Activated CD8-positive, alpha-beta memory T cell treated with anti-CD3 and anti-CD28 coated beads for 36 hours (primary cell): ENCODE measurements at regions not wholly inside any gene's neighbourhood (a gene's known extent, or its start where the extent isn't known, plus 50 kb on each side); places are given as distances from the start of the nearest gene placed in this dataset.

Source experiments
- CTCF ChIA-PET: fragments of 350-600 bp; sonication (Branson Sonifier 250); formaldehyde crosslinking; loops from one replicate; lab custom pipeline; 2021; ENCODE audit warnings: antibody characterized with exemption; lab: Charles Lee
- POLR2A ChIA-PET: fragments of 350-600 bp; sonication (Branson Sonifier 250); formaldehyde crosslinking; loops from one replicate; lab custom pipeline; 2021; ENCODE audit warnings: antibody characterized with exemption; lab: Charles Lee

DNA sequence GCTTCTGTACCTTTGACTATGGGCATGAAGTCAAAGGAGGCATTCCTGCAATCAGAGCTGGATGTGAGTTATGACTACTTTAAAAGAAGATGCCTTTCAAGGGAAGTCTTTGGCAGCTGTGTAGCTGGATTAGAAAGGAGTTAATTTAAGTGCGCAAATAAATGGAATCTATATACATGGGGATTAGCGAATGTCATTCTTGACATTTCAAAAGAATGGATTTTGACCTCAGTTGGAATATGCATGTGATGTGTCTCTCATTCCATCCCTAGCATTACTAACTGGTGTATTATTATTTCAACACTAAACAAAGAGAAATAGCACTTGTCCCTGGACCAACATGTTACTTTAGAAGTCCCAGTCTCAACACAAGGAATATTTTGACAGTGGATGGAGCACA is 359.6 kb upstream of the SLC24A2 start:
- ChIA-PET POLR2A (no interaction called here), CTCF (no interaction called here)

DNA sequence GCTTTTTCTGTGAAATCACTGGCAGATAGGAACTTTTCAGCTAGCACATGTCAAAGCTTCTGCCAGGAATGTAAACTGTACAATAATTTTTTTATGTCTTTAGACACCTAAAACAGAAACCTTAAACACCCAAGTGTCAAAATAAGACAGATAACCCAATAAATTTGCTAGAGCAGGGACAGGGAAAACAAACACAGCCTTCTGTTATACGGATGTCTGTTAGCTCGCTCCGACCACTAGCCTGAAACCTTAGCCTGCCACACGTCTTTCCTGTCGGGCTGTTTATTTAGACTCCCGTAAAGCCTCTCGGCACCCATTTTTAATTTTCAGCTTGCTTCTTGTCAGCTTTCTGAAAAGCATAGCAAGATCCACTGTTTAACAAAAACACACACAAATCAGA is 355.4 kb upstream of the SLC24A2 start:
- ChIA-PET CTCF (no interaction called here), POLR2A (no interaction called here)

DNA sequence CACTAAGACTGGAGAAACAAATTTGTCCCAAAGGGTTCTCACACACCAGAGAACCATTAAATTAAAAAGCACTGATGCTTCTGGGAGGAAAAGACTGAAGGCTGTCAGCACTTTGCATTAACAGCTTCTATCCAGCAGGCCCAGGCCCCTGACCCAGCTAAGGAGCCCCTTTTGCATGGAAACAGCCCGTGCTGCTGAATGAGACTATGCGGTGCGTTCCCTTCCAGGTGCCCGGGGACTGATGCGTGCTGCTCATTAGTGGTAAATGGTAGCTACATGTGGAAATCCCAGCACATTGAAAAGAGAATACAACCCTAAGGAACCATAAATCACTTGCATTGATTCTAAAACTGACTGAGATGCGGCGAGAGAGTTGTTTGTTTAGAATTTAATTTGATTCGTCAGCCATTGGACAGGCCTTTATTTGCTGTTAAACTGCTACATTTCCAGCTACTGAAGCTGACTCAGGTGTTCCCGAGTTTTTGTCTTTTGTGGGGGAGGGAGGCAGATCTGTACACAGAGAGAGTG is 351.0 kb upstream of the SLC24A2 start:
- ChIA-PET POLR2A (no interaction called here), CTCF (interaction anchor here (1.0 kb wide), 1 partner anchor 193 kb away, joined by 5 read pairs; no protein-coding TSS in a partner anchor)

DNA sequence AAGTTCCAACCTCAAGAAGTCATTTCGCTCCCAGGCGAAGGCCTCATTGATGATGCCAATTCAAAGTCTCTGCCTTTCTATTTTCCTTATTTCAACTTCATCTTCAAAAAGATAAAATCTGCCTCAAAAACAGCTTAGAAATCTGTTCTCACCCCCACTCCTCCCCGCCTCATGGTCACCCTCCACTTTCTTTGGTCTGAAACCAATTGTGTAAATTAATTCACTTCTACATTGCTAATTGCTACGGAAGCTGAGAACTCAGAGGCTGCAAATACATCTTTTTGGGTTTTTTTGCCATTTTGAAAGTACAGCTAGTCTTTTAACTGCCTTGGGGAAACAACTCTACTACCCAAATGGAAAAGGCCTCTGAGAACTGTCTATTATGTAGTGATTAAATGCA is 350.0 kb upstream of the SLC24A2 start:
- ChIA-PET CTCF (no interaction called here), POLR2A (no interaction called here)

DNA sequence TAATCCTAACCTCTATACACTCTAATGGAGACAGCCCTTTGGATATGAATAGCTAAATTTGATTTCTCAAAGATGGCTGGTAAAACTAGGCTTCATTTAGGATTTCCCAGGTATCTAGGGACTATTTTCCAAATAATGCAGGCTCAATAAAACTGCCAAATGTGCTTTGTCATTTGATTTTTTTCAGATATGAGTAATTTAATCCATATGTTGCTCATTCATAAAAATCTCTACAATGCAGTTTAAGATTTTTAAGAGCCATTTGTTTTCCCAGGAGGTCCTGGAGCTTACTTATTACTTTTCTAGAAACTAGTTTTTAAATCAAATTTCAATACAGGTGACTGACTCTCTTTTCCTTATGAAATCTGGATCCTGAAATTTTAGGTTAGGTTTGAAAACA is 349.3 kb upstream of the SLC24A2 start:
- ChIA-PET CTCF (no interaction called here), POLR2A (no interaction called here)

DNA sequence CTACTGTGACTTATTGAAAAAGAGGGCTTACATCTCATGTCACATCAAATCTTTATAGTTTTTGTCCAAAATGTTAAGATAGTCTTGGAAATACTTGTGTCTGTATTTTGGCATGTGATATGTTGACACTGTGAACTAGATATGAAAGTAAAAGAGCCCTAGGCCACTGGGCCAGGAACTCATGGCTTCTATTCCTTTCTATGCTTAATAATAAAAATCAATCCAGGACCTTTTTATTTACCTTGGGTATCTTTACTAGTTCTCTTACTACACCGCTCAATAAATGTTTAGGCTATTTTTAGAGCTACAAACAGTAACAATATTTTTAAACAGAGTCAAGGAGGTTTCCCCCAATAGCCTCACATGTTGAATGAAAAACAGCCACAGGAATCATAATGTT is 348.6 kb upstream of the SLC24A2 start:
- ChIA-PET POLR2A (no interaction called here), CTCF (no interaction called here)

DNA sequence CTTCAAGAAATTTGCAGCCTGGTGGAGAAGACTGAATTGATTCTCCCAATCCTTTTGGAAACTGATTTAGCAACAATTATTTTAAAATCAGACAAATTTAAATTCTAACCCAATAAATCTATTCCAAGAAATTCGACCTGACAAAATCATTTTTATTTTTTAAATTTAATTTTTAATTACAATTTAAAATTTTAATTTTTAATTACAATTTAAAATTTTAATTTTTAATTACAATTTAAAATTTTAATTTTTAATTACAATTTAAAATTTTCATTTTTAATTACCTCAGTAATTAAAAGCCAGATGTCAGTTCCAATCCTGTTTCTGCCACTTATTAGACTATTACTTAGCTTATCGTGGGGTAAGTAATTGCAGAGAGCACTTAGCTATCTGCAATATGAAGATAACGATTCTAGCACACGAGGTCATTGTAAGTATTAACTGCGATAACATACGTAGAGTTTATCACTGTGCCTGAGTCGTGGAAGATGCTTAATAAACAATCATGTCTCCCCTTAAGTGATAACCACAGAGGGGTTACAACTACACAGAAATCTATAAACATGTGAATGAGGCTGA is 346.4 kb upstream of the SLC24A2 start:
- ChIA-PET CTCF (no interaction called here), POLR2A (no interaction called here)

DNA sequence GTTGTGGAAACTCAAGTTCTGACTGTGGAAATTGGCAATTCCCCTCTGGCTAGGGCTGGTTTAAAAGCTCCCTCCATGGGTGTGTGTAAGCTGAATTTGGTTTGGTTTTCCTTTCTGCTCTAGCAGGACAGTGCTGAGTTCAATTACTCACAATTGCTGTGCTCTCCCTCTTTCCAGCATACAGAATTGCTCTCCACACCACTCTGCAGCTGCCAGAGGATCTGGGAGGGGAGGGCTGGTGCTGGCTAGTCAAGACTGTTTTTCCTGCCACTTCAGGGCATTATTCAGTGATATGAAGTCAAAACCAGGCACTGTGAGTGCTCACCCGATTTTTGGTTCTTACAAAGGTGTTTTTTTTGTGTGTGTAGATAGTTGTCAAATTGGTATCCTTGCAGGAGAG is 336.9 kb upstream of the SLC24A2 start:
- POLR2A ChIA-PET = no interaction called here

DNA sequence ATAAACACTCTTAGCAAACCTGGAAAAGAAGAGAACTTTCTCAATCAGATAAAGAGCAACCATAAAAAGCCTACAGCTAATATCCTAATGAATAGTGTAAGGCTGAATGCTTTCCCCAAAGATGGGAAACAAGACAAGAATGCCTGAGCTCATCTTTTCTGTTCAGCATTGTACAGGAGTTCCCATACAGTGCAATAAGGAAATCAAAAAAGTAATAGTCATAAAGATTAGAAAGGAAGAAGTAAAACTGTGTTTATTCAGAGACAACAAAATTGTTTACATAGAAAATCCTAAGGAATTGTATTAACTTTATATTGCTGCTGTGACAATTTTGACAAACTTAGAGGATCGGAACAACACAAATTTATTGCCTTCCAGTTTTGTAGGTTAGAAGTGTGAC is 330.7 kb upstream of the SLC24A2 start:
- CTCF ChIA-PET = no interaction called here
- POLR2A ChIA-PET = no interaction called here

More for the DNA sequence above, 336.9 kb upstream of the SLC24A2 start:
- CTCF ChIA-PET = no interaction called here

DNA sequence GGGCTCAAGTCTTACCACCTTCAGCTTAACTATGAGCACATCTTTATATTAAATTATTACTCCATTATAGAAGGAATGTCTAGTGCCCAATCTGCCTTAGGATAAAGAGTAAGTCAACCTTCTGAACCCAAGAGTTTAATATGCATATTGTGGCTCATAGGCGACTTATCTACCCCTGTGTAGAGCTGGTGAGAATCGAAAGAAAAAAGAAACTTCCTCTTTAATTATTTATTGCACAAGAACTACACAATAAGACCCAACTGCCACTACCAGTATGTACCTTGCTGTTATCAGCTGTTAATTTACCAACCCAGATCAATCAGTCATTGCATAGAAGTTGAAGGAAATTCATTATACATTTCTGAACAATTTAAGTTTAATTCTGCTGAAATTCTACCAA is 329.1 kb upstream of the SLC24A2 start:
- POLR2A ChIA-PET = no interaction called here
- CTCF ChIA-PET = no interaction called here

DNA sequence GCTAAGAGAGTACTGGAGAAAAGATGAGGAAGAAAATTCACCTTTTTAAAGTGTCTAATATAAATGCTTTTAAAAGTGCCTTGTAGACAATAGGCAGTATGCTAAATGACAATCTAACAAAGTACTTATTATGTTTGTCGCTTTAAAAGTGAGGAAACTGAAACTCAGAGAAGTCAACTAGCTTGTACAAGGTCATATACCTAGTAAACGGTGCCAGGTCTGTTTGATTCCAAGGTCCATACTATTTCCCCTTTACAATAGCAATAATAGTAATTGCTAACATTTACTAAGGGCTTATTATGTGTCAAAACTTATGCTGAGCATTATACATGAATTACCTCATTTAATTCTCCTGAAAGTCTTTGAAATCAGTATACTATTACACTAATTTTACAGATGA is 328.6 kb upstream of the SLC24A2 start:
- CTCF ChIA-PET = no interaction called here
- POLR2A ChIA-PET = no interaction called here

DNA sequence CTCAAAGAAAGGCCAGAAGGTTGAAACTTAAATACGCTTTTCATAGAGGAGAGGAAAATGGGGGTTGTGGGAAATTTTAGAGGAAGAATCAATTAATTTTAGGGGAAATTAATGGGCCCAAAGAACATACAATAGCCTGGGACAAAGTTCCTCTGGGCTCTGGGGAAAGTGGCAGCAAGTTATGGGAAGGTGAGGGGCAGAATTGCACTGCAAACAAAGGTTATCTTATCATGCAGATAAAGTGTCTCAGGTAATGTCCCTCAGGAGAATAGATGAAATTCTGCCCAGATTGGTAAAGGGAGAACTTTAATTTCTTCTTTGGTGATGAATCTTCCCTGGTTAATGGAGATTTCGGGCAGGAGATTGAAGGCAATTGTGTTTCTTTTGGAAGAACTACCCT is 326.1 kb upstream of the SLC24A2 start:
- CTCF ChIA-PET = no interaction called here

DNA sequence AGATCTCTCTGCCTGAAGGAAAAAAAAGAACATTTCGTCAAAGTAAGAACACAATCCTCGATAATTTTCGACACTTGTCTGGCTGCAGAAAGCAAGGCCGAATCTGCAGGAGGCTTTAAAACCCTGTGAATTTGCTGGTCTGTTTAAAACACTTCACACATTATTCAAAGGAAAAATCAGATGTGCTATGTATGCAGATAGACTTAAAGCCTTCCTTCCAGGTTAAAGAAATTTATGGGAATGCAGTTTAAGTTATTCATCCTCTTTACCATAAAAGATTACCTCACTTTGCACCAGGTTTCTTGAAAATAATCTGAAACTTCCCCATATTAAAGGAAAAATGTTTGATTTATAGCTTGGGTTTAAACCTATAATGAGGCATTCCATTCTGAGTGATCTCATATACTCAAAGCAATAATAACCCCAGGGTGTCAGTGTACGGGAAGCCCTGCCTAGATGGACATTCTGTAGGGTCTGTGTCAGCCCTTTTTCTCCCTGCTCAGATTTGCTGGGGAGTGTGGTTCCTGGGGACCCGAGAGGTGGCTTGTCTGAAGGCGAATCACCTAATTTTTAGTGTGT is 323.5 kb upstream of the SLC24A2 start:
- ChIA-PET POLR2A (no interaction called here), CTCF (no interaction called here)

More for the DNA sequence above, 326.1 kb upstream of the SLC24A2 start:
- POLR2A ChIA-PET = no interaction called here

DNA sequence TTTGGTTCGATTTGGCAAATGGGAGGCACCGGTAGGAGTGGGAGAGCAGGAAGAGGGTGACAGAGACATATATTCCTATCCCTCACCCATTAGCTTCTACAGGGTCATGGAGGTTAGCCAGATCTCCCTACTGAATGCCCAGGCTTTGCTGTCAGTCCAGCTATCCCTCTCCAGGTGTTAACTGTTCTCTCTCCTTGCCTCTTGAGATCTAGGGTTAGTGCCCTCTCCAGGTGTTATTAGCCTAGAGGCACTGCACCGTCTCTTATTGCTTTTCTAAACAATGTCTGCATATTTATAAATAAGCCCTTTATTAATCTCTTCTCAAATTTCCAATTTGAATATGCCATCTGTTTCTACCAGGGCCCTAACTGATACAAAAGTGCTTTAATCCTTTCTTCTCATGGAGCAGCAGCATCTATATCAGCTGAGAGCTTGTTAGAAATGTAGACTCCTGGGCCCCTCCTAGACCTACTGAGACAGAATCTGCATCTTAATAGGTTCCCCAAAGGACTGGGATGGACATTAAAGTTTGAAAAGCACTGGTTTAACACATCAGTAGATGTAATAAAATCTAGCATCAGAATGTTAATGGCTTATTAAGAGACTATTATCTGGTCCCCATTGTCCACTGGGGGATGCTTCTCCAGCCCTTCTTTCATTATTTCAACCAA is 322.5 kb upstream of the SLC24A2 start:
- ChIA-PET CTCF (no interaction called here), POLR2A (no interaction called here)

DNA sequence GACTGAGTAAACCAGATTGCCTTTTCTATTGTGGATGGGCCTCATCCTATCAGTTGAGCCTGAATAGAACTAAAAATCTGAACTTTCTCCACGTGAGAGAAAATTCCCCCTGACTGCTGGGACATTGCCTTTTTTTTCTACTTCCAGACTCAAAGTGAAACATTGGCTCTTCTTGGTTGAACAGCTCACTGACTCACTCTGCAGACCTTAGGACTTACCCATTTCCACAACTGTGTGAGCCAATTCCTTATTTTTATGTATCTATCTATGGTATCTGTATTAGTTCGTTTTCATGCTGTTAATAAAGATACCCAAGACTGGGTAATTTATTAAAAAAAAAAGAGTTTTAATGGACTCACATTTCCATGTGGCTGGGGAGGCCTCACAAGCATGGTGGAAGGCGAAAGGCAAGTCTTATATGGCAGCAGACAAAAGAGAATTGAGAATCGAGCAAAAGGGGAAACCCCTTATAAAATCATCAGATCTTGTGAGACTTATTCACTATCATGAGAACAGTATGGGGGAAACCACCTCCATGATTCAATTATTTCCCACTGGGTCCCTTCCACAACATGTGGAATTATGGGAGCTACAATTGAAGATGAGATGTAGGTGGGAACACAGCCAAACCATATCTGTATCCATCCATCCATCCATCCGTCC is 306.7 kb upstream of the SLC24A2 start:
- CTCF ChIA-PET = no interaction called here
- POLR2A ChIA-PET = no interaction called here

DNA sequence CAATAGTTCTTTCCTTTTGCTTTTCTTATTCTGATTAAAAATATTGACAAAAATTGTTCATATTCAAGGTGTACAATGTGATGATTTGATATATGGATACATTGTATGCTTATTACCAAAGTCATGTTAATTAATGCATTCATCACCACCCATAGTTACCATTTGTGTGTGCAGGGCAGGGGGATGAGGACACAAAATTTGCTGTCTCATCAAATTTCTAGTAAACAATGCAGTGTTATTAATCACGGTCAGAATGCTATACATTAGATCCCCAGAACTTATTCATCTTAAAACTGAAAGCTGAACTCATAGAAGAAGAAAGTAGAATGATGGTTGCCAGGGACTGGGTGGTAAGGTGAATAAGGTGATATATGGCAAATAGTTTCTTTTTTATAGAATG is 303.7 kb upstream of the SLC24A2 start:
- ChIA-PET POLR2A (no interaction called here), CTCF (no interaction called here)

DNA sequence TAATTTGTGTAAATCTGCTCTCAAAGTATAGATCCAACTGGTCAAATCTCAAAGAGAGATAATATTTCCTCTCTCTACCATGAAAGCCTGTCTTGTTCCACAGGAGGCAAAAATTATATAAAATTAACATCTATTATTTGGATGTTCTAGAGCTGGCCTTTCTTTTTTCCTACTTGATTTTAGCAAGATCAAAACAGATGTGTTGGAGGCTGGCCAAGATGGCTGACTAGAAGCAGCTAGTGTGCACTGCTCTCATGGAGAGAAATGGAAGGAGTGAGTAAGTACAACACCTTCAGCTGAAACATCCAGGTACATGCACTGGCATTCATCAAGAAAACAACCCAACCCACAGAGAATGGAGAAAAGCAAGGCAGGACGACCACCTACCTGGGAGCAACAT is 298.6 kb upstream of the SLC24A2 start:
- ChIA-PET POLR2A (no interaction called here), CTCF (no interaction called here)

DNA sequence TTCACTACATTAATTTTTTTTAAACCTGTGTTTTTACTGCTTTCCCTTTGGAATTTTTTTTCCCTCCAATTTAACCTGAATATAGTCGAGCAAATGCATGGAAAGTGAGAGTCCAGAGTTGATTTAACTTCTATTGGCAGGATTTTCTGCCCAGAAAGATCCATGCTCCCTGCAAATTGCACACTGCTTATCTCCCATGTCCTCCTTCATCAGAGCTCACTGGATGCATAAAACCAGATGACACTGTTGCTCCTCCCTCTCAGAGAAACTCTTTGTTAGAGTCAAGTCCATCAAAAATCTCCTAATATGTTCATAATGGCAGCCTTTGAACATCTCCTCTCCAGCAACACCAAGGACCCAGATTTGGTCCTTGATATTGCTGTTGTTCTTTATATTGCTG is 297.0 kb upstream of the SLC24A2 start:
- ChIA-PET CTCF (no interaction called here), POLR2A (no interaction called here)

DNA sequence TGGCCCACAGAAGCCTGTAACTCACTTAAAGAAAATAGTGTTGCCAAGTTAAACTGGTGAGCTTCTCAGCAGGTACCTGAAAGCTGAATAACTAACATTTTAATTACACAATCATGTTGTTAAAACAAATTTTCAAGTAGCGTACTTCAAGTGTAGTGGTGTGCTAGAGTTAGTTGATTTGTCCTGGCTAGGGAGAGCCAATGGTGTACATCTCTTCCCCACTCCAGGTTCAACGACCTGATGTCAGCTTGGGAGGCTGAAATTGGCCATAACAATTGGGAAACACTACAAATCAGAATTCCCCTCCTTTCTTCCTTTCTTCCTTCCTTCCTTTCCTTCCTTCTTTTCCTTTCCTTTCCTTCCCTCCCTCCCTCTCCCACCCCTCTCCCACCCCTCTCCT is 295.3 kb upstream of the SLC24A2 start:
- ChIA-PET CTCF (no interaction called here), POLR2A (no interaction called here)

DNA sequence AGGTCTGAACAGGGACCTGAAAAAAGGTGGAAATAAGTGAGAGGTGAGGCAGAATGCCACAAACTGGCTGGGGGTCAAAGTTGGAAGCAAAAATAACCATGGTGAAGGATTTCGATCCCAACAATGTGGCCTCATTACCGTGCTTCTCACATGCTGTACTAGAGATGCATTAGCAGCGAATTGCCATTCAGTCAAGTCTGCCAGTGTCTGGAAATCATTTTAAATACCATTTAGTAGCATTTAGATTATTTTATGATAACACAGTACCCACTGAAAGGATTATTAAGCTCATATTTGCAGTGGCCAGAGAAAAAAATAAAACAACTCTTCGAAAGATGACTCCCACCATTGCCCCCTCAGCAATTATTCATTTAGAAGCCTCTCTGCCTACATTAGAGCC is 294.6 kb upstream of the SLC24A2 start:
- POLR2A ChIA-PET = no interaction called here
- CTCF ChIA-PET = no interaction called here

DNA sequence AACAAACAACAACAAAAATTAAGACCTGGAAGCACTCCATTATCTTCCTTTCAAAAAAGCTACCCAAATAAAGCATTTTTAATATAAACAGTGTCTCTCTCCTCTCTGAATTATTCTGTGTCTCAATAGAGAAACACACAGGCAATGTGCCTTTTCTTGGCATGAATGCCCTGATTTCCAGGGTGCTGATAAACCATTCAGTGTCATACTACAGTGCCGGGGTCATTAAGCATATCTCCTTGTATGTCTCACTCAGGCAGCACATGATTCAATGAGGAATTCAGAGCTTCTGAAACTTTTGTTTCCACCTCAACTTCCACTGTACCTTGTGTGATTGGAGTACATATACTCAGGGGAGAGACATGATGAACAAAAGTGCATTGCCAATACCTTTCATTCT is 294.0 kb upstream of the SLC24A2 start:
- POLR2A ChIA-PET = no interaction called here
- CTCF ChIA-PET = no interaction called here
